Mesendoderm (in vitro differentiated cells): ENCODE measurements at regions not wholly inside any gene's neighbourhood (a gene's known extent, or its start where the extent isn't known, plus 50 kb on each side); places are given as distances from the start of the nearest gene placed in this dataset.

ENCODE experiments used
- DNase-seq: peaks from one replicate; pipeline ENCODE4 v3.0.0; 2013
- H2AK5ac ChIP-seq: 2 replicates; pipeline ENCODE4 v1.6.1; 2013; ENCODE audit warnings: low read length, inconsistent platforms
- H2BK120ac ChIP-seq: 2 replicates; pipeline ENCODE4 v1.6.1; 2013; ENCODE audit warnings: low read depth, mild to moderate bottlenecking, low read length, moderate library complexity, mixed read lengths
- H2BK15ac ChIP-seq: replicated peaks from 2 replicates; pipeline ENCODE4 v1.6.1; 2013; ENCODE audit warnings: low read depth, mild to moderate bottlenecking, moderate library complexity
- H2BK5ac ChIP-seq: 2 replicates; pipeline ENCODE4 v1.6.1; 2013; ENCODE audit warnings: low read length, inconsistent platforms
- H3K18ac ChIP-seq: 2 replicates; pipeline ENCODE4 v1.6.1; 2013; ENCODE audit warnings: mild to moderate bottlenecking, low read length, mixed read lengths
- H3K23ac ChIP-seq: one replicate; pipeline ENCODE4 v1.6.1; 2013; ENCODE audit warnings: low read length
- H3K27ac ChIP-seq: 2 replicates; pipeline ENCODE4 v1.5.1; 2013; ENCODE audit warnings: low read depth, mild to moderate bottlenecking, inconsistent platforms, low read length, moderate library complexity
- H3K27me3 ChIP-seq: 2 replicates; pipeline ENCODE4 v1.6.1; 2013; ENCODE audit warnings: low read length, control low read depth, mild to moderate bottlenecking, inconsistent platforms; ENCODE audit not compliant: insufficient read depth, poor library complexity
- H3K36me3 ChIP-seq: 2 replicates; pipeline ENCODE4 v1.6.1; 2013; ENCODE audit warnings: low read length, inconsistent platforms; ENCODE audit not compliant: control insufficient read depth, insufficient read depth
- H3K4ac ChIP-seq: one replicate; pipeline ENCODE4 v1.6.1; 2013; ENCODE audit warnings: low read depth, mild to moderate bottlenecking, low read length, moderate library complexity
- H3K4me1 ChIP-seq: 2 replicates; pipeline ENCODE4 v1.6.1; 2013; ENCODE audit warnings: low read depth, low read length, inconsistent platforms; ENCODE audit not compliant: control insufficient read depth
- H3K4me2 ChIP-seq: 2 replicates; pipeline ENCODE4 v1.6.1; 2013; ENCODE audit warnings: low read length
- H3K4me3 ChIP-seq: 2 replicates; pipeline ENCODE4 v1.5.1; 2013; ENCODE audit warnings: mild to moderate bottlenecking, low read length
- H3K56ac ChIP-seq: one replicate; pipeline ENCODE4 v1.6.1; 2013; ENCODE audit warnings: low read length
- H3K79me1 ChIP-seq: 2 replicates; pipeline ENCODE4 v1.6.1; 2013; ENCODE audit warnings: low read length, inconsistent platforms
- H3K79me2 ChIP-seq: 2 replicates; pipeline ENCODE4 v1.6.1; 2013; ENCODE audit warnings: mild to moderate bottlenecking, low read length; ENCODE audit not compliant: control insufficient read depth, insufficient read depth
- H3K9ac ChIP-seq: 2 replicates; pipeline ENCODE4 v1.6.1; 2013; ENCODE audit warnings: low read length, inconsistent platforms
- H4K5ac ChIP-seq: one replicate; pipeline ENCODE4 v1.6.1; 2013; ENCODE audit warnings: low read length
- H4K8ac ChIP-seq: one replicate; pipeline ENCODE4 v1.6.1; 2013; ENCODE audit warnings: low read depth, mild to moderate bottlenecking, control low read depth, low read length, moderate library complexity
- WGBS: extraction: QIAGEN DNeasy Blood & Tissue Kit; methylation state at CpG from one replicate; pipeline ENCODE4 v1.1.7; 2013; ENCODE audit warnings: low lambda C conversion rate, missing lambda C conversion rate; ENCODE audit not compliant: insufficient coverage; ENCODE audit errors: extremely low coverage; 5-methylcytosine and 5-hydroxymethylcytosine counted together

DNA sequence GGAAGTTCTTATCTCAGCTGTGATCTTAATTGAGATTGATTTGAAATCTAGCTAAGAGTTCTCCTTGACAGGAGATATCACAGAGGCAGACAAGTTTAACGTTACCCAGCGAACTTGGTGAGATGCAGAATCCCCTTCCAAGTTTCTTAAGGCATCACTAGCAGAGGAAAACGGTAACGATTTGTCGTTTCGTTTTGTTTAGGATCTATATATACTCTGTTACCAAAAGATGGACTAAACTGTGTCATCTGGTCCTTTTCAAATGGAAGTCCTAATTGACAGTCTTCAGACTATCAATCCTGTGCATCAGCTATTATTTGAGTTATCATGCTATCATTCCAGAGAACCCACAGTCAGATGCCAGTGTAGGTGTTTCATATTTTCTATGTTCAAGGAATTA, 316.7 kb upstream of the SORCS1 start:
- no peak overlapping the region for H4K5ac ChIP-seq
- no peak overlapping the region for H2BK120ac ChIP-seq
- no peak overlapping the region for H4K8ac ChIP-seq
- no peaks in the 10 kb centered on the region for H3K79me1 ChIP-seq
- no peak overlapping the region for H3K23ac ChIP-seq
- no peak overlapping the region for H3K4ac ChIP-seq
- no peak overlapping the region for H3K4me3 ChIP-seq
- H3K4me2 ChIP-seq, result no peak overlapping the region
- no CpG with 5 or more reads among the region's 6 CpGs for WGBS
- no peaks in the 10 kb centered on the region for H3K27me3 ChIP-seq
- H2BK15ac ChIP-seq, result no peak overlapping the region
- H3K36me3 ChIP-seq, result no peaks in the 10 kb centered on the region
- no peak overlapping the region for H3K18ac ChIP-seq
- H2BK5ac ChIP-seq, result no peak overlapping the region
- H3K79me2 ChIP-seq, result no peaks in the 10 kb centered on the region
- H3K4me1 ChIP-seq, result no peaks in the 10 kb centered on the region
- DNase-seq, result peak; percentile 4
- H3K56ac ChIP-seq, result no peak overlapping the region
- no peak overlapping the region for H2AK5ac ChIP-seq
- H3K9ac ChIP-seq, result no peak overlapping the region
- no peak overlapping the region for H3K27ac ChIP-seq

DNA sequence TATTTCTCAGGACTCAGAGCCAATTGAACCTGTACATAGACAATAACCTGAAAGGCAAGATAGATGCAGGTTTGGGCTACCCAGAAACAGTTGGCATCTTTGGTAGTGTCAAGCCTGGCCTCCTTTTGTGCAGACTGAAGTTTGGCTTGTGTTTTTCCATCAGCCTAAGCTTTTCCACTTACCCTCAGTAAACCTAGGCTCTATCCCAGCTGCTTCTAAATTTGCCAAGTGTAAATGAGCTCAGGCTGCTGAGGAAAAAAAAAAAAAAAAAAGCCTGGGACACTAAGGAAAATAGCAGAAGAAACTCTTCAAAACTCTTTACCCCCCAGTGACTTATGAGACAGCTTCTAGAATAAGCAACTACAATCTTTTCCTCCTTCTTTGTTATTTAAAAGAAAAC, 316.3 kb upstream of the SORCS1 start:
- Histone ChIP-seq H3K27me3 (no peaks in the 10 kb centered on the region), H3K79me1 (no peaks in the 10 kb centered on the region), H3K36me3 (no peaks in the 10 kb centered on the region), H3K18ac (no peak overlapping the region), H3K56ac (no peak overlapping the region), H2AK5ac (no peak overlapping the region), H4K5ac (no peak overlapping the region), H3K27ac (no peak overlapping the region), H2BK15ac (no peak overlapping the region), H3K4me3 (no peak overlapping the region), H2BK5ac (no peak overlapping the region), H3K23ac (no peak overlapping the region), H3K9ac (no peak overlapping the region), H3K79me2 (no peaks in the 10 kb centered on the region), H3K4ac (no peak overlapping the region), H4K8ac (no peak overlapping the region), H3K4me2 (no peak overlapping the region), H2BK120ac (no peak overlapping the region), H3K4me1 (no peaks in the 10 kb centered on the region)
- peak; percentile 4 for DNase-seq

DNA sequence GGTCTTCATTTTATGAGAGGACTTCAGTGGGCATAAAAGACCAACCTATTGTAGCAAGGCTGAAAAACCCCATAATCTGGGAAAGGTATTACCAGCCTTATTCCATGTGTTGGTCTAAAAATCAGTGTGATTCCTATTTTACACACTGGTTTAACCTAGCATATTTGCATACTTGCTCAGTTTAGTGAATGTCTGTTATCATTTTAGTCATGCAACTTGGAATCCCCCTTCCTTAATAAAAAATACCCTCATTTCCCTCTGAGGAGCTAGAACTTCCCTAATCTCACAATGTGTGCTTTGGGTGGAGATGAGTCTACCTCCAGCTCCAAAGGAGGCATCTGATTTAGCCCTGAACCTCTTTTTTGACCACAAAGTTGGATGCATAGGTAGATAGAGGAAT, 312.8 kb upstream of the SORCS1 start:
- no peak overlapping the region for H3K18ac ChIP-seq
- no peak overlapping the region for H2BK5ac ChIP-seq
- H3K56ac ChIP-seq, result no peak overlapping the region
- H3K27me3 ChIP-seq, result no peaks in the 10 kb centered on the region
- no peaks in the 10 kb centered on the region for H3K79me1 ChIP-seq
- no peak overlapping the region for H3K9ac ChIP-seq
- H4K5ac ChIP-seq, result no peak overlapping the region
- H2BK120ac ChIP-seq, result no peak overlapping the region
- H4K8ac ChIP-seq, result no peak overlapping the region
- H3K4ac ChIP-seq, result no peak overlapping the region
- no peak overlapping the region for H2AK5ac ChIP-seq
- H3K79me2 ChIP-seq, result no peaks in the 10 kb centered on the region
- no peak overlapping the region for H3K27ac ChIP-seq
- H3K4me3 ChIP-seq, result no peak overlapping the region
- no peaks in the 10 kb centered on the region for H3K4me1 ChIP-seq
- no peak overlapping the region for H3K23ac ChIP-seq
- no peaks in the 10 kb centered on the region for H3K36me3 ChIP-seq
- H3K4me2 ChIP-seq, result no peak overlapping the region
- no peak overlapping the region for H2BK15ac ChIP-seq
- no peak for DNase-seq

DNA sequence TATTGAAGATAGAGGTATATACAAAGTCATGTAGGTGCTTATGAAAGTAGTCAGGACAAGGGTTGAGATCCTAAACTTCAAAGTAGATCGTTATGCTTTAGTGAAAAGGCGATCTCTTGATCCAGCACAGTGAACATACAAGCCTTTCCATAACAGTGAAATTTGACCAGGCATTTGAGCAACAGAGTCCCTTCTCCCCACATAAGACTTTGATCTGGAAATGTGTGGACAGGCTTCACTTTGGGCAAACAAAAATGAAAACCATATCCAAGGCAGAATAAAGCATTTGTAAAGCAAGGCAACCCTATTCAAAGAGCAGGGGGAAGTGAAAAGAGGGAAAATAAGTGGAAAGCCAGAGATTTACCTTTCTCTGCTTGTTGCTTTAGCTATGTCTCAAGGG, 311.9 kb upstream of the SORCS1 start:
- no peak overlapping the region for H4K8ac ChIP-seq
- H4K5ac ChIP-seq, result no peak overlapping the region
- no peak for DNase-seq
- H3K4me3 ChIP-seq, result no peak overlapping the region
- H3K9ac ChIP-seq, result no peak overlapping the region
- no peaks in the 10 kb centered on the region for H3K79me1 ChIP-seq
- H3K36me3 ChIP-seq, result no peaks in the 10 kb centered on the region
- H3K56ac ChIP-seq, result no peak overlapping the region
- H3K4me1 ChIP-seq, result no peaks in the 10 kb centered on the region
- H2BK120ac ChIP-seq, result no peak overlapping the region
- H3K79me2 ChIP-seq, result no peaks in the 10 kb centered on the region
- no peak overlapping the region for H2AK5ac ChIP-seq
- no peak overlapping the region for H3K23ac ChIP-seq
- H3K27me3 ChIP-seq, result no peaks in the 10 kb centered on the region
- H3K18ac ChIP-seq, result no peak overlapping the region
- no peak overlapping the region for H3K27ac ChIP-seq
- H3K4me2 ChIP-seq, result no peak overlapping the region
- H3K4ac ChIP-seq, result no peak overlapping the region
- WGBS, result no CpG with 5 or more reads among the region's 2 CpGs
- H2BK5ac ChIP-seq, result no peak overlapping the region
- no peak overlapping the region for H2BK15ac ChIP-seq

DNA sequence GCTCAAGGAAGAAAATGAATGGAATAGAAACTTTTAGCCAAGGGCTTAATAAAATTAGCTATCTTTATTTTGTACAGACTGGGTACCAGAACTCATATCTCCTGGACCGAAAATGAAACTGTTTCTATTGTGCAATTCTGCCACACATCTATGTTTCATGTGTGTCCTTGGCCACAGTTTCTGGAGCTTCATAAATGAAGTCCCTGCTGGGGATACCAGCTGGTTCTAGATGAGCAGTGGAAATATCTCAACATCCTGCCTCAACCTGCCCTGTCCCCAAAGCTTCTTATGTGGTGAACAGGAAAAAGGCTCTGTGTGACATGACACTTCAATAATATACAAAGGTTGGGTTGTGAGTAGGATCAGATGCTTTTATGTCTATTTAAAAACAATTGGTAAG, 310.1 kb upstream of the SORCS1 start:
- WGBS, result no CpG with 5 or more reads among the region's 1 CpG
- H4K8ac ChIP-seq, result no peak overlapping the region
- no peak overlapping the region for H2AK5ac ChIP-seq
- no peak overlapping the region for H2BK120ac ChIP-seq
- no peak overlapping the region for H3K56ac ChIP-seq
- no peaks in the 10 kb centered on the region for H3K4me1 ChIP-seq
- no peak overlapping the region for H3K9ac ChIP-seq
- no peak overlapping the region for H4K5ac ChIP-seq
- no peak overlapping the region for H3K27ac ChIP-seq
- H3K18ac ChIP-seq, result no peak overlapping the region
- no peak for DNase-seq
- no peaks in the 10 kb centered on the region for H3K27me3 ChIP-seq
- no peaks in the 10 kb centered on the region for H3K79me1 ChIP-seq
- no peaks in the 10 kb centered on the region for H3K36me3 ChIP-seq
- no peak overlapping the region for H2BK5ac ChIP-seq
- no peak overlapping the region for H3K4me3 ChIP-seq
- H2BK15ac ChIP-seq, result no peak overlapping the region
- no peaks in the 10 kb centered on the region for H3K79me2 ChIP-seq
- H3K4me2 ChIP-seq, result no peak overlapping the region
- no peak overlapping the region for H3K23ac ChIP-seq
- no peak overlapping the region for H3K4ac ChIP-seq

DNA sequence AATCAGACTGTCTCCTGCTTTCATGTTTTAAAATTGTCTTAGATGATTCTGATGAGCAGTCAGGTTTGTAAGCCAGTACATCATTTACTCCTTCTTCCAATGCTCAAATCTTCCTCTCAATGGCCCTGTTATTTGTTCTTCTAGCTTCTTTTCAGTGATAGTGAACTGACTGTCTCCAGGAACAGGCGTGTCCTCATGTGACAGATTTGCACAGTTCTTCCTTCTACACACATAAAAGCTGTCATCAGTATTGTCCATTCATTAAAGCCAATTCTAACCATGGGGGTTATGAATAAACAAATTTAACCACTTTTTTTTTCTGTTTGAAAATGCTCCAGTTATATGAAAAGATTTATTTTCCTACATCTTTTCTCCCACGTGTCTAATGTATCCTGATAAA, 308.7 kb upstream of the SORCS1 start:
- Histone ChIP-seq H3K18ac (no peak overlapping the region), H4K8ac (no peak overlapping the region), H2BK15ac (no peak overlapping the region), H3K4me1 (no peaks in the 10 kb centered on the region), H3K36me3 (no peaks in the 10 kb centered on the region), H3K79me1 (no peaks in the 10 kb centered on the region), H3K23ac (no peak overlapping the region), H3K27ac (no peak overlapping the region), H3K27me3 (no peaks in the 10 kb centered on the region), H3K4ac (no peak overlapping the region), H3K9ac (no peak overlapping the region), H2BK120ac (no peak overlapping the region), H3K4me2 (no peak overlapping the region), H3K79me2 (no peaks in the 10 kb centered on the region), H3K56ac (no peak overlapping the region), H4K5ac (no peak overlapping the region), H2AK5ac (no peak overlapping the region), H2BK5ac (no peak overlapping the region), H3K4me3 (no peak overlapping the region)
- no peak for DNase-seq
- no CpG with 5 or more reads among the region's 2 CpGs for WGBS
